ENCODE measurements at regions not wholly inside any gene's neighbourhood (a gene's known extent, or its start where the extent isn't known, plus 50 kb on each side); places are given as distances from the start of the nearest gene placed in this dataset.
A peak's percentile ranks its signal among the peaks of the same experiment; 100 is the strongest.

- Histone ChIP-seq H3K79me2 (ENCODE audit: insufficient read depth, low read depth) (no peaks in the 10 kb centered on the region), H3K27ac (peak overlapping the region; percentile 41; the same call in 1 of the 2 replicates), H3K27me3 (ENCODE audit: insufficient read depth, low read depth) (no peaks in the 10 kb centered on the region), H3K36me3 (ENCODE audit: insufficient read depth) (no peaks in the 10 kb centered on the region), H3K4me1 (ENCODE audit: low read depth, poor library complexity, severe bottlenecking) (peaks cover 49% of the 10 kb centered on the region), H2AFZ (ENCODE audit: low read depth) (no peak overlapping the region; the same call in 1 of the 2 replicates), H4K20me1 (ENCODE audit: insufficient read depth) (no peaks in the 10 kb centered on the region), H3K4me3 (IDR thresholded peaks at IDR 0.05; ENCODE audit: insufficient read depth, low read depth, low read length) (peak overlapping the region; percentile 54), H3K4me2 (peak overlapping the region; percentile 67; the same call in 1 of the 2 replicates), H3K9ac (no peak overlapping the region)
- TF ChIP-seq, protein P1, sequence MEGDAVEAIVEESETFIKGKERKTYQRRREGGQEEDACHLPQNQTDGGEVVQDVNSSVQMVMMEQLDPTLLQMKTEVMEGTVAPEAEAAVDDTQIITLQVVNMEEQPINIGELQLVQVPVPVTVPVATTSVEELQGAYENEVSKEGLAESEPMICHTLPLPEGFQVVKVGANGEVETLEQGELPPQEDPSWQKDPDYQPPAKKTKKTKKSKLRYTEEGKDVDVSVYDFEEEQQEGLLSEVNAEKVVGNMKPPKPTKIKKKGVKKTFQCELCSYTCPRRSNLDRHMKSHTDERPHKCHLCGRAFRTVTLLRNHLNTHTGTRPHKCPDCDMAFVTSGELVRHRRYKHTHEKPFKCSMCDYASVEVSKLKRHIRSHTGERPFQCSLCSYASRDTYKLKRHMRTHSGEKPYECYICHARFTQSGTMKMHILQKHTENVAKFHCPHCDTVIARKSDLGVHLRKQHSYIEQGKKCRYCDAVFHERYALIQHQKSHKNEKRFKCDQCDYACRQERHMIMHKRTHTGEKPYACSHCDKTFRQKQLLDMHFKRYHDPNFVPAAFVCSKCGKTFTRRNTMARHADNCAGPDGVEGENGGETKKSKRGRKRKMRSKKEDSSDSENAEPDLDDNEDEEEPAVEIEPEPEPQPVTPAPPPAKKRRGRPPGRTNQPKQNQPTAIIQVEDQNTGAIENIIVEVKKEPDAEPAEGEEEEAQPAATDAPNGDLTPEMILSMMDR (conservative IDR thresholded peaks at IDR 0.05; ENCODE audit: low read depth, low read length): no peak
Observed at GRCh38 chr2:104047516-104047915, 806.4 kb upstream of the POU3F3 start.

- Histone ChIP-seq H3K4me2 (no peak overlapping the region), H3K36me3 (ENCODE audit: insufficient read depth) (no peaks in the 10 kb centered on the region), H3K79me2 (ENCODE audit: insufficient read depth, low read depth) (no peaks in the 10 kb centered on the region), H4K20me1 (ENCODE audit: insufficient read depth) (no peaks in the 10 kb centered on the region), H3K4me1 (ENCODE audit: low read depth, poor library complexity, severe bottlenecking) (peaks cover 39% of the 10 kb centered on the region), H3K27me3 (ENCODE audit: insufficient read depth, low read depth) (no peaks in the 10 kb centered on the region), H3K4me3 (IDR thresholded peaks at IDR 0.05; ENCODE audit: insufficient read depth, low read depth, low read length) (no peak overlapping the region), H3K9ac (no peak overlapping the region), H3K27ac (no peak overlapping the region), H2AFZ (ENCODE audit: low read depth) (no peak overlapping the region)
- TF ChIP-seq, protein P1 (conservative IDR thresholded peaks at IDR 0.05; ENCODE audit: low read depth, low read length): no peak
Observed at GRCh38 chr2:104049438-104049837, 804.5 kb upstream of the POU3F3 start.

GRCh38 chr2:104049981-104050380, 803.9 kb upstream of the POU3F3 start:
- Histone ChIP-seq H3K4me1 (ENCODE audit: low read depth, poor library complexity, severe bottlenecking) (peaks cover 33% of the 10 kb centered on the region), H3K9ac (no peak overlapping the region), H4K20me1 (ENCODE audit: insufficient read depth) (no peaks in the 10 kb centered on the region), H3K27ac (no peak overlapping the region), H2AFZ (ENCODE audit: low read depth) (no peak overlapping the region), H3K4me3 (IDR thresholded peaks at IDR 0.05; ENCODE audit: insufficient read depth, low read depth, low read length) (no peak overlapping the region), H3K79me2 (ENCODE audit: insufficient read depth, low read depth) (no peaks in the 10 kb centered on the region), H3K27me3 (ENCODE audit: insufficient read depth, low read depth) (no peaks in the 10 kb centered on the region), H3K36me3 (ENCODE audit: insufficient read depth) (no peaks in the 10 kb centered on the region), H3K4me2 (no peak overlapping the region)
- TF ChIP-seq, protein P1 (conservative IDR thresholded peaks at IDR 0.05; ENCODE audit: low read depth, low read length): no peak

DNA sequence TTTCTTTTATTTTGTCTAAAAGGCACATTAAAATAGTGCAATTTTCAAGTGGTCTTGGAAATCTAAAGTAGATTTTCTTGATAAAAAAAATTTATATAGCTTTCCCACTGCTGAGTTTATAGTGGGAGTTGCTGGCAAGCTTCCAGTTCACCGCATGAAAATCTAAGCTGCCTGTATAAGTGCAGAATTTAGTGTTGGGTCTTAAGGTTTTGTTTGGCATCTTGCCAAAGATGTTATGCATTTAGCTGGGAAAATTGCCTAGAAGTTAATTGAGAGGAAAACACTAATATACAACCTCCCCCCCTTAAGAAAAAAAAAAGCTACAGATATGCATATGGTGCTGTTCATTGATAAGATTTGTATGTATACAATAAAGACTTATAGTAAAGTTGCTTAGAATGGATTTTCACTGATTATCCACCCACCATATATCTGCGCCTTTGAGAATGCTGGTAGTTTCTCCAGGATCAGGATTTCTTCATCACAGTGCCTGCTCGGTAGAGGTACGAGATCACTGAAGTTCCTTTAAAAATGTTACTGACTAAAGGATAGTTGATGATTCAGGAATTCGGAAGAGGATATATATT, 803.2 kb upstream of the POU3F3 start:
- Histone ChIP-seq H3K9ac (no peak overlapping the region), H3K79me2 (ENCODE audit: insufficient read depth, low read depth) (no peaks in the 10 kb centered on the region), H3K27ac (no peak overlapping the region), H3K4me1 (ENCODE audit: low read depth, poor library complexity, severe bottlenecking) (peaks cover 25% of the 10 kb centered on the region), H2AFZ (ENCODE audit: low read depth) (no peak overlapping the region), H3K27me3 (ENCODE audit: insufficient read depth, low read depth) (no peaks in the 10 kb centered on the region), H3K4me2 (no peak overlapping the region), H3K4me3 (IDR thresholded peaks at IDR 0.05; ENCODE audit: insufficient read depth, low read depth, low read length) (no peak overlapping the region), H3K36me3 (ENCODE audit: insufficient read depth) (no peaks in the 10 kb centered on the region), H4K20me1 (ENCODE audit: insufficient read depth) (no peaks in the 10 kb centered on the region)
- TF ChIP-seq, protein P1 (conservative IDR thresholded peaks at IDR 0.05; ENCODE audit: low read depth, low read length): no peak
